Hematopoietic multipotent progenitor cell (in vitro differentiated cells): ENCODE measurements at regions not wholly inside any gene's neighbourhood (a gene's known extent, or its start where the extent isn't known, plus 50 kb on each side); places are given as distances from the start of the nearest gene placed in this dataset.
"Not testable (repeated sequence)": the region's sequence is repeated elsewhere in the genome, so short reads cannot be mapped to it uniquely, and the experiment has no call there.

Source experiments
- DNase-seq, 3 donors: peaks; one replicate each; pipeline ENCODE4 v3.0.0-alpha.2; 2011 to 2015; ENCODE audit warnings: low read depth in 2 of 3, low spot score in 2 of 3

DNA sequence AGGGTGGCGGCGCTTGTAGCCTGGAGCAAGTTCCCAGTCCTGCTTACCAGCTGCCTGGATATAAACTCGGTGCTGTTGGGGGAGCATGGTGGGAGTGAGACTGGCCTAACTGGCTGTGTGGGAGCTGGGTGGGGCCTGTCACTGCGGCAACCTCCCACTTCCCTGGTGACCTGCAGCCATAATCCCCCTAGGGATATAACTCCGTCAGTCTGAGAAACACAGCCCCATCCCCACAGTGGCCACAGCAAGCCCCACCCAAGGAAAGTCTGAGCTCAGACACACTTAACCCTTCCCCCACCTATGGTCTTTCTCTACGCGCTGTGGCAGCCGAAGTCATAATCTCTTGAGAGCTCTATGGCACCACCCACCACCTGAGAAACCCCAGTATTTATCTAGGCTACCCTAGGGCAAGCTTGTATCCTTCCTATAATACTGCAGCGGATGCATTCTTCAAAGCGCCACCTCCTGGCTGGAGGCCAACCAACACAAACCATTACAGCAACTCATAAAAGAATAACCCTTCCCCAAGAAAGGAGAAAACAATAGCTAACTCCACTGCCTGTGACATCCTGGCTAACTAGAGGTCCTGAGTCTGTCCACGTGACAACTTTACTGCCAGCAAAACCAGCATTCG, 57.4 kb downstream of the ZNF648 start:
- DNase-seq = no peak

- DNase-seq = no peak
These were observed 58.3 kb downstream of the ZNF648 start for GRCh38 chr1:182003025-182003725.

DNA sequence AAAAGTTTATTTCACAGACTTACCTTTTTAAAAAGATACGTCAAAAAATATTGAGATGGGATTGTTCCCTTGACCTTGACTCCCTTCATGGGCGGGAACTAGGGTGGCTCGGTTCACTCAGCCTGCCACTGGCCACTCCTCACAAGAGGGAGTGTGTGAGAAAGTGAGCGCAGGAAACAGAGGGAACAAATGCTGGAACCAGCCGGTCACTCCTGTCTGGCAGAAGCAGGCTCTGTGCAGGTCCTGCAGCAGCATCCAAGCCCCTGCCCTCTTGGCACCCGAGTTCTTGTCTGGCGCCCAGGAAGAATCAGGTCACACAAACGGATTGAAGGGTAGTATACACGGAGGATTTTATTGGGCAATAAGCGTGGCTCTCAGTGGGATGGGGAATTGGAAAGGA, 58.9 kb downstream of the ZNF648 start:
- no peak for DNase-seq

DNA sequence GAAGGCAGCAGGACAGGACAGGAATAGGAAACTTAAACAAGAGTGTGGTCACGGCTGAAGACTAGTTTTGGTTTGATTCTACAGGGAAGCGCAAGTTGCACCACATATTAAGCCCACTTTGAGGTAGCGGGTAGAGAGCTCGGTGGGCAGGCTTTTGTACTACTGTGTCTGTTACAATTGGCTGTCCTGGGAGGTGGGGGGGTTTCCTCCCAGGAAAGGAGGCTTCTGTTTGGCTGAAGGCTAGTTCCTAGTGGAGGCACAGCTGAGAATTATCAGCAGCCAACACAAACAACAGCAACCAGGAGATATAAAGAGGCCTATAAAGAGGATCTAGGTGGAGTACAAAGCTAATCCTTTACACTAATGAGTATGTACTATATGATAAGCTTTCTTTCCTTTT, 62.7 kb downstream of the ZNF648 start:
- DNase-seq = no peak

GRCh38 chr1:181992072-181992471, 69.4 kb downstream of the ZNF648 start:
- no peak for DNase-seq

DNA sequence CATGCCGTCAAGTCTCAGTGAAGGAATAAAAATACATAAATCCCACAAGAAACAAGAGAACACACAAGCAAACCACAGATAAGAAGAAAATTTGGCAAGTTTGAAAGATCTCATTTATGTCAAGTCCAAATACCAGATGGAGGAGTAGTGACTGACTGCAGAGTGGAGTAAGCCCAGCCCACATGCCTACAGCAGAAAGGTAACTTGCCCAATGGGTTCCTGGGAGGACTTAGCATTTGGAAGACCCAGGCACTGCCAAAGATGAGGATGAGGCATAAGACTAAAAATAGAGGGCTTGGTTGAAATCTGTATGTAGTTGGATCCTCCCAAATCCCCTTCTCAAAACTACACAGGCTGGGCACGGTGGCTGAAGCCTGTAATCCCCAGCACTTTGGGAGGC, 70.8 kb downstream of the ZNF648 start:
- DNase-seq = no peak

DNA sequence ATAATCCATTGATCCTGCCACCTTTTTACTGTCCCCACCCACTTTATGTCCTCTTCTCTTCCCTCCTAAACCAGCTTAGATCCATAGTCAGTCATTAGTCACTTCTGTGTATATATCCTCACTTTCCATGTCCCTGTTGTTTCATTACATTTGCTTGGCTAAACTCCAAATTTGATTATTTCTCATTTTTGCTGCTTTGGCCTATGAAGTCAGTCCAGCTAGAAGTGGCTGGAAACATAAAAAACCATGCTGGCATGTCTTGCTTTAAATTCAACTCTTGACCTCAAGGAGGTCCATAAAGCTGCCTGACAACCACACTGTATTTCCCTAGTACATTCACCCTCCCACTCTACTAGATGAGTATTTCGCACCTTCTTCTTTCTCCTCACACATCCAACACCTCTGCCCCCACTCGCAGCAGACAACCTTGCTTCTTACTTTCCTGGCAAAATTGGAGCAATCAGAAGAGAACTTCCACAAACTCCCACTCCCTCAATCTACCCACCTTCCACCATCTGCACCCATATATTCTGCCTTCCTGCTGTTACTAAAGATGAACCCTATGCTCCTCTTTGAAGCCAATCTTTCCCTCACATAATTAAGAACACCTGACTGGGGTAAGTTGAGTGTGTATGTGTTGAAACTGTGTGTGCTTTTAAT, 72.1 kb downstream of the ZNF648 start:
- no peak for DNase-seq

DNA sequence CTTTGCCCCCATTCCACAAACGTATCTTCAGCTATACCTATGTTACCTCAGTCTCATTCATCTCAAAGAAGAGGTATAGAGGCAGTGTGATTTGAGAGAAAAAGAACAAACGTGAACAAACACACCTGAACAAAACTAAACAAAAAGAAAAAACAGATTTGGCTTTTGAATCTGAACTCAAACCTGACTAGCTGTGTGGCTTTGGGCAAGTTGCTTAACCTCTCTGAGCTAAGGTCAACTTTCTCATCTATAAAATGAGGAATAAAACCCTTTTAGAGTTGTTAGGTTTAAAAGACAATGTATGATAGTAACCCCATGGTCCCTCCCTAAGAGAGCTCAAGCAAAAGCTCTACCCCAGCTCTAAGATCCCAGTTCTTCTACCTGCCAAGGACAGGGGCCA, 73.5 kb downstream of the ZNF648 start:
- no peak for DNase-seq

GRCh38 chr1:181987334-181987895, 74.1 kb downstream of the ZNF648 start:
- no peak for DNase-seq

- no peak for DNase-seq
These were observed 74.6 kb downstream of the ZNF648 start for GRCh38 chr1:181986907-181987305.

DNA sequence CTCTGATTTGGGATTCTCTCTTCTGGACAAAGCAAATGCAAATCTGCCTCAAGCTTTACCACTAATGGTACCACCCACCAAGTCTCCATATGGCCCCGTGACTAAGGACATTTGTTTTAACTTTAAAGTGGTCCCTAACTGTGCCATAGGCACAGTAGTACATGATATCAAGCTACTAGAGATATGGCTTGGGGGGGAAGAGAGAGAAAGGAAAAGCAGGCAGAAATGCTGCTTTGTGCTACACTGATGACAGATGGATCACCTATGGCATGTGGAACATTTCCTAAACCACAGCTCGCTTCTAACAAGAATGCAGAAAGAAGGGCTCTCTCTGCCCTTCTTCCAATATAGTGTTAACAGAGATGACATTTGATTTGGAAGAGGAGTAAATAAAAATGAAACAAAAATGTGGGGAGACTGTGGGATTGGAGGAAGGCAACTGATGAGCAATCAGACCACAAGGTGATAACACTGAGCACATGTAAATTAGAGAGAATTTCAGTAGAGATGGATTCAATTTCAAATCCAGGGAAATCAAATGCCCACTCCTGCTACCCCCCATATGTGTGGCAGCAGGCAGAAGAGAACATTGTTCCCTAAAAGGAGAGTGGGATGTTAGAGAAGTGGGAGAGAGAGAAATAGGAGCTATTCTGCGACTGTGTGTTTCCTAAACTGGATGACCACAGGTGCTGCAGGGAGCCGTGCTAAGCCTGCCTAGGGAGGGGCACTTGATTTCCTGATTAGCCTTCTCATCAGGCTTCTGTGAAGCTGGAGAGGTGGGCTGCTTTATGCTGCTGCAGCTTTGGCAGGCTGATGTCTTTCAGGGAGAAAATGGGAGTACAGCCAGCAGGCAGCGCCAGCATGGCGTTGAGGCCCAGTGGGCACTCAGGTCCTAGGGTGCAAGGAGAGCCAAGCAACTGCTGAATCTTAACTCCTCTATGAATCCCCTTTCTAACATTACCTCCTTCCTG, 75.3 kb downstream of the ZNF648 start:
- no peak for DNase-seq

DNA sequence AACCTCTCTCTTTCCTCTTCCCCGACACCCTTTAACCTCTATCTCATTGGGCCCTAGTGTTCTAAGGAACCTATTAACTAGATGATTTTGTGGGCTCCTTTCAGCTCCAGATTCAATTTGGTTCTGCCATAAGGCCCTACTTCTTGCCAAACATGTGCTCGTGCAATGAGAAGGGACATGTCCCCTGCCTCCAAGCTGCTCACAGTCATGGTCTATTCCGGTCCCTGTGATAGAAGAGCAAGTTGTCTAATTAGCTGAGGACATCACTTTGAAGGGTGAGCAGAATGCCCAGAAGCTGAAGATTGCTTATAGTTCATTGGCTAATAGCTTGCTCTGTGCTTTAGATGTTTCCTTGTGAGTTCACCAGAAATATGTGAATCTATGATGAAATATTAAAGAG, 76.2 kb downstream of the ZNF648 start:
- no peak for DNase-seq

DNA sequence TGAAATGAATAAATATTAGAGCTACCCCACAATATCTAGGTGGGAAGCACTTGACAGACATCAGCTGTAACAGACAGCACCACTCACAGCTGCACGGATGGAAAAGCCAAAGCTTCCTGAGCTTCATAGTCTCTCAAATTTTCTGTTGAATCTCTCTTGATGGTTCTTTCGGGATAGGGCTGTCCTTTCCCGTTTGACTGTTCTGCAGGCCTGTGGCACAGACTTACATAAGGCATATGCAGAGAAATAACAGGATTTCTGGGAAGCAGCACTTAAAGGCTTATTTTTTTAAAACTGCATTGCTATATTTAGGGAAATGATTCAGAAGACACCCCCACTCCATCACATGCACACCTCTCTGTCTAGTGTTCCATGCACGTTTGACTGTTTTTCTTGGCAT, 77.5 kb downstream of the ZNF648 start:
- no peak for DNase-seq

GRCh38 chr1:181981821-181982220, 79.7 kb downstream of the ZNF648 start:
- DNase-seq = no peak

DNA sequence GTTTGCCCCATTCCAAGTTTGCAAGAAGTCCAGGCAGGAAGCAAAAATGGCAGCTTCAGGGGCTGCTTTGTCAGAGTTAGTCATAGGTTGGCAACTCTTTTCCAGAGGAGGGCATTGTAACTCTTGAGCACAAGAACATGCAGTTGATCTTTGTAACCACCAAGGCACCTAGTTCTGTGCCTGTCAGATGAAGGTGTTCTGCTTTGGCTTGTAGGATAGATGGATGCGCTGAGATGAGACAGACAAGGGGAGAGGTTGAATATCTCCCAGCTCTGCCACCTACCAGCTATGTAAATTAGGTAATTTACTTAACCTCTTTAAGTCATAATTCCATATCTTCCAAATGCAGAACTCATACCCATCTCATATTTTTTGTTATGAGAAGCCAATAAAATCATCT, 89.3 kb downstream of the ZNF648 start:
- no peak for DNase-seq

- no peak for DNase-seq
These were observed 90.1 kb downstream of the ZNF648 start for GRCh38 chr1:181971424-181971823.

DNA sequence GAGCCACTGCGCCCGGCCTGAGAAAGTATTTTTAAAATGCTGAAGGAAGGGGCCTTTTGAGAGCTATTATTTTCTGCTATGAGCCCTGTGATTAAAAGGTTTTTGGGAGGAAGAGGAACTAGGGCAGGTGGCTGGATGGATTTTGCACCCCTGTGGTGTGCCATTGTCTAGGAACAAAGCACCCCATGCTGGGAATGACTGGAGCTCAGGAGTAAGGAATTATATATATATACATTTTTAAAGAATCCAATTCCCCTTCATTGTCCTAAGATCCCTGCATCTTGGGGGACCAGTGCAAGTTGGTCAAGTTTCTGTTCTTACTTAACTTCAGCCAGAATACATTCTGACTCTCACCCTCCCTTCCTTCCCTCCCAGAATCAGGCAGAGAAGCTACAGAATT, 91.6 kb downstream of the ZNF648 start:
- DNase-seq = no peak

DNA sequence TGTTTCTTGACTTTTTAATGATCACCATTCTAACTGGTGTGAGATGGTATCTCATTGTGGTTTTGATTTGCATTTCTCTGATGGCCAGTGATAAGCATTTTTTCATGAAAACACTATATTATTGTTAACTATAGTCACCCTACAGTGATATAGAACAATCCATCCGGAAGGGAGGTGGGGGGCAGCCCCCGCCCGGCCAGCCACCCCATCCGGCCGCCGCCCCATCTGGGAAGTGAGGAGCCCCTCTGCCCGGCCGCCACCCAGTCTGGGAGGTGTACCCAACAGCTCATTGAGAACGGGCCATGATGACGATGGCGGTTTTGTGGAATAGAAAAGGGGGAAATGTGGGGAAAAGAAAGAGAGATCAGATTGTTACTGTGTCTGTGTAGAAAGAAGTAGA, 106.8 kb downstream of the ZNF648 start:
- DNase-seq = not testable (repeated sequence)

DNA sequence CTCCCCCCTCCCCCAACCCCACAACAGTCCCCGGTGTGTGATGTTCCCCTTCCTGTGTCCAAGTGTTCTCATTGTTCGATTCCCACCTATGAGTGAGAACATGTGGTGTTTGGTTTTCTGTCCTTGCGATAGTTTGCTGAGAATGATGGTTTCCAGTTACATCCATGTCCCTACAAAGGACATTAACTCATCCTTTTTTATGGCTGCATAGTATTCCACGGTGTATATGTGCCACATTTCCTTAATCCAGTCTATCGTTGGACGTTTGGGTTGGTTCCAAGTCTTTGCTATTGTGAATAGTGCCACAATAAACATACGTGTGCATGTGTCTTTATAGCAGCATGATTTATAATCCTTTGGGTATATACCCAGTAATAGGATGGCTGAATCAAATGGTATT, 107.3 kb downstream of the ZNF648 start:
- not testable (repeated sequence) for DNase-seq

- DNase-seq = no peak
These were observed 107.9 kb downstream of the ZNF648 start for GRCh38 chr1:181953596-181953995.

DNA sequence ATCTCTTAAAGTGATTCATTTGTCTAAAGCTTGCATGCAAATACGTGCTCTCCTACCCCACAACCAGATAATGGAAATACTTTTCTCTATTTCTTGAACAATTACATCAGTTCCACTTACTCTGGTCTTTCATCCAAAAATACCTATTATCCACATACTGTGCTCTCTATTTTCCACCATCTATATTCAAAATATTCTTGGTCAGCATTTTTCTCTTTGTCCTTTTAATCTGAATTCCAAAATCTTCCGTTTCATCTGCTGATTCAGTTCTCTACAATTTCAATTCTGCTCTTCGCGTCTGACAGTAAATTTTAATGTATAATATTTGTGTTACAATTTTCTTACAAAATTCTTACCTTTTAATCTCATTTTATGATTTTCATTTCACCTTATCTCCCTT, 110.3 kb downstream of the ZNF648 start:
- no peak for DNase-seq
